ENCODE measurements at regions not wholly inside any gene's neighbourhood (a gene's known extent, or its start where the extent isn't known, plus 50 kb on each side); places are given as distances from the start of the nearest gene placed in this dataset.
A peak's percentile ranks its signal among the peaks of the same experiment; 100 is the strongest.

DNA sequence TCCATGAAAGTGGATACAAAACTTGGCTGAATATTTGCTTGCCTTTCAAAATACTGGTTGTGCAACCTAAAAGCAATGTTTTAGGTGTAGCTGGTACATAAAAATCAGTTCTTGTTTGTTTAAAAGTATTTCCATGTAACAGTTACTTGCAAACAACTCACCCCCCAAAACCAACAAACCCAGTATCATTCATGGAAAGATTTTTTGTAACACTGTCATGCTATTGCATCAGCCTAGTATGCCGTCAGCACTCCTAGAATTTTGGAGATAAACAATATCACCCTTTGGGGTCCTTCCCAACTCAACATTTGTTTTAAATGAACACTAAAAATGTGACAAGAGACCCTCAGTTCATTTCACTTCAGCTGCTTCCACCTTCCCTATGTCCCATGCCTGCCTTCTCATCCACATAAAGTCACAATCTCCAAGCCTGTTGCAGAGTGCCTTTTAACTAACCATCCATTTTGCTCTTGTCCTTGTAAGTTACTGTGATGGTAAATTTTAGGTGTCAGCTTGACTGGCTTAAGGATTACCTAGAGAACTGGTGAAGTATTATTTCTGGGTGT lies 425.3 kb downstream of the DUSP10 start:
- DNase-seq = no peak

DNA sequence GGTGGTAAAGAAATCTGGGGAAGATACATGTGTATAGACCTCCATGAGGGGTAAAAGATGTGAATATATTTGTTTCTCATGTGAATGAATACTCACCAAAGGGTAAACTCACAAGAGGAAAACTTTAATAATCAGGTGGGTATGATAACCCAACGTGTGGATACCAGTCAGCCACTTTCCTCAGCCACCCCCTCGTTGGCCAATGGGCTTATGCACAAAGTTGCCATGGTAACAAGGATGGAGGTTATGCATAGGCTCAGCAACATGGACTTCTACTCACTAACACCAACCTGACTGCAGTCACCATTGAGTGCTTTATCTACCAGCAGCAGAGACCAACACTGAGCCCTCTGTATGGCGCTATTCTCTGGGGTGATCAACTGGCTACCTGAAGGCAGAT lies 424.4 kb downstream of the DUSP10 start:
- no peak for DNase-seq

DNA sequence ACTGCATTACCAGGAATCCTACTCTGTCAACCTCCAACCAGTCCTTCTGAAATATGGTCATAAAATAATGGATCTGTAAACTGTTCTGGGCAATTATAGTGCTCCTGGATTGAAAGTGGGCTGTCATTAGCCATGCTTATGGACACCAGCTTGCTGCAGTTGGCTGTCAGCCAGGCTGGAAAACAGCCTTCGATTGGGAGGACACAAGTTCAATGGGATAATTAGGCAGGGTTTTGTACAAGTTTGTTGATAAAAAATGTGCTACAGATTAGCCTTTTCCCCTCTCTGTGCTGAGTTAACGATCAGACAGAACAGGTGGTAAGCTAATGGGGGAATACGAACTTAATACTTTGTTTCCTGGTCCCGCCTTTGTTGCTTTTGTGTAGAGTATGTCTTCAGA lies 413.9 kb downstream of the DUSP10 start:
- peak; percentile 5 for DNase-seq

DNA sequence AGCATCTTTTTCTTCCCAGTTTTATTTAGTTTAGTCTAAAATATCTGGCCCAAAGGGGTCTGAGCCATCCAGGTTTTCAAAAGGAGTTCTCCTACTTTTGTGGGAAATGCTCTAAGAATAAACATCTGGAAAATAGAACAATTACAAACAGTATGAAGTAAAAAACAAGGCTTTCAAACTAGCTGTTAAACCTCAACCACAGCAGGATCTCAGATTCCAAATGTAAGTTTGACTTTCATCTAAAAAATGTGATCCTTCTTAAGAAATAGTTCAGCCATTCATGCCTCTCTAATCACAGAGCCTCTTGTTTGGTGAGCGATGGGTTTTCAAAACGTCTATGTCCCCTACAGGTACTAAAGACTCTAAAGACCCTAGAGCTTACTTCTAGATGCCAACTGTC lies 413.5 kb downstream of the DUSP10 start:
- no peak for DNase-seq

DNA sequence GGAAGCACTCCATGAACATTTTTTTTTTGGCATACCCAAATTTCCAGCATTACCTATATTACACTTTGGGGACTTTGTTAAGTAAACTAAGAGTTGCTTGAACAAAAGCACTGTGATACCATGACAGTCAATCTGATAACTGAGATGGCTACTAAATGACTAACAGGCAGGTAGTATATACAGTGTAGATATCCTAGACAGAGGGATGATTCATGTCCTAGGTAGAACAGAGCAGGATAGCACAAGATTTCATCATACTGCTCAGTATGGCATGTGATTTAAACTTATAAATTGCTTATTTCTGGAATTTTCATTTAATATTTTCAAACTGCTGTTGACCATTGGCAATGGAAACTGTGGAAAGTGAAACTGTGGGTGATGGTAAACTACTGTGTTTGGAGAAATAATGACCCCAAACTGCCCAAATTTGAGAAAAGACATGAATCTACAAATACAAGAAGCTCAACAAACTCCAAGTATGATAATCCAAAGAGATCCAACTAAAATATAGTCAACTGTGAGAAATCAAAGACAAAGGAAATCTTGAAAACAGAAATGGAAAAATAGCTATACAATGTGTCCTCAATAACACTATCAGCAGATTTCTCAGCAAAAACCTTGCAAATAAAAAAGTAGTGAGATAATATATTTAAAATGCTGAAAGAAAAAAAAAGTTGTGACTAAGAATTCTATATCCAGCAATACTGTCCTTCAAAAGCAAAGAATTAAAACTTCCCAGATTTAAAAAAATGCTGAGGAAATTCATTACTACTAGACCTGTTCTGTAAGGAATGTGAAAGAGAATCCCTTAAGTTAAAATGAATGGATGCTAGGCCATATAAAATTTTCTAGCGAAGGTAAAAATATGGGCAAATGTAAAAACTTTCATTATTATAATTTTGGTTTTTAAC lies 410.4 kb downstream of the DUSP10 start:
- DNase-seq = no peak

DNA sequence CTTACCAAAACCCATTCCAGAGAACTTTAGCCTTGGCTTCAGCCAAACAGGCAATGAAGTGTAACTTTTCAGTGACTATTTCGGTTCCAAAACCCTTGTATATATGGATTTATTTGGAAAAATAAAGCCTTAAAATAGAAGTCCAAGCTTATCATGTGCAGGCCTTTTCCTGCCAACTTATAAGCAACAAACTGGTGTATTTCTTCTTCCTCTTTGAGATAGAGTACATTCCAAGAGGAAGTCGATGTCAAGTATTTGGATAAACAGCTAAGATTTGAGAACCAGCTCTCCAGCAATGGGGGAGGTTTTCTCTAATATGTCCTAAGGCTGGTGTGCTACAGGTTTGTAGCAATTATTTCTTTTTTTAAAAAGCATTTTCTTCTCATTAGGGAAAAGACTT lies 407.8 kb downstream of the DUSP10 start:
- no peak for DNase-seq

DNA sequence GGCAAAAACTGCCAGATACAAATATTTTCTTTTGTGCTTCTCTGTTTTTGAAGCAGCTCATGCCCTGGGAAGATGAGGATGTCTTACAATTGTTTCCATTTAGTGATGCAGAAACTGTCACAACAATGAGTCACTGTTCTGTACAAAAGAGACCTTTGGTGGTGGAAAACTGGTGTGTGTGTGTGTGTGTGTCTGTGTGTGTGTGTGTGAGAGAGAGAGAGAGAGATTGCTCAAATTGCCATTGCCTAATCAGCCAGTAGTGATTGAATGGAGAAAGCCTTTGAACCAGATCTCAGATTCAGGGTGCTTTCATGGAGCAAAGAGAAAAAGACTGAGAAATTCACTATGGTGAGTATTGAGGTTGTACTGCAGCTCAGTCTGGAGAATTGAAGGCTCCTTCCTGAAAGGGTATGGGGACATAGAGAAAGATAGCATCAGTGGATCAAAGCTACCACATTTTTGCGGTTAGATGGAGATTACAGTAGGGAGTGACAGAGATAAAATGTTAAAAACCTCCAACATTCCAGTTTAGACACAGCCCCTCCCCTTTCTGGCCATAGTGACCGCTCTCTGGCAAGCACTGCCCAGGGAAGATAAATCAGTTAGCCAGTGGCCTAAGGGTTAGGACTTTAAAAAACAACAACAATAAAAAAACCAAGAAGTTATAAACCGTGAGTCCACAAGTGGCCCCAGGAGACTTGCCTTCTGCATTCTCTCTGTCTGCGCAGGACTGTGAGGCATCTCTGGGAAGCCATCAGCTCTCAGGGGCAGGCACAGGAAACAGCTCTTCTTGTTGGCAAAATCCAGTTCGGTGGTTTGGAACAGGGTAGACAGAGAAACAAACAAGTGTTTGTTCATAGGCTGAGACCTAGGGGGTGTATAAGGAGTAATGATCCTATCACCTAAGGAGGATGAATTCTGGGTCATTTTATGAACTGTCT lies 406.5 kb downstream of the DUSP10 start:
- DNase-seq = no peak

DNA sequence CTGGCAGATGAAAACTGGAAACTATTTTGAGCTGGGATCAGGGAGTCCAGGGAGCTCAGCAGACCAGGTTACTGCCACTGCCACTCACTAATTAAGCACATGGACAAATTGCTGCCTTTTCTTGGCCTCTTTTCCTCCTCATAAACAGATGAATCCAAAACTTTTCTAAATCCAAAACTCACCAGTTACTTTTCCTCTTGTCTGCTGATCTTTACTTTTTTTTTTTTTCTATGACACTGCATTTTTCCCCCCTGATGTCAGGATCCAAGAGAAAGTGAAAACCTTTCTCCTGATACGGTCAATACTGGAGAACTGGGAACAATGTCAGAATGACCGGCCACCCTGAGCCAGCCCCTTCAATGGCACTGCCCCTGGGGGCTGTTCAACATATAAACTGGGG lies 405.8 kb downstream of the DUSP10 start:
- no peak for DNase-seq

DNA sequence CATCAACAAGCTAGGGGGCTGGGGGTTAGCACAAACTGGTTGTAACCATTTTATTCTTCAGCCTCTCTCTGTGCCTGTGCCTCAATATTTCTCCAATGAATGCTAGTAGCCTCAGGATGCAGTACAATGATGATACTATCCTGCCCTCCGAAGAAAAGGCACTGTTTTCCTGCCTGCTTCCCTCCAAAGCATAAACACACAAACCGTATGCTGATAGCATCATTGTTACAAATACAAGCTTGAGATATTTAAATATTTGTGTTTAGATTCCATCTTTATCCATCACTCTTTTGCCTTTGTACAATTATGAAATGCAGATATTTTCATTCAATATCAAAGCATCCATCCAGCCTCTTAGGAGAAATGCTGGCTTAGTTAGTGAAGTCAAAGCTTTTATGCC lies 404.8 kb downstream of the DUSP10 start:
- no peak for DNase-seq

DNA sequence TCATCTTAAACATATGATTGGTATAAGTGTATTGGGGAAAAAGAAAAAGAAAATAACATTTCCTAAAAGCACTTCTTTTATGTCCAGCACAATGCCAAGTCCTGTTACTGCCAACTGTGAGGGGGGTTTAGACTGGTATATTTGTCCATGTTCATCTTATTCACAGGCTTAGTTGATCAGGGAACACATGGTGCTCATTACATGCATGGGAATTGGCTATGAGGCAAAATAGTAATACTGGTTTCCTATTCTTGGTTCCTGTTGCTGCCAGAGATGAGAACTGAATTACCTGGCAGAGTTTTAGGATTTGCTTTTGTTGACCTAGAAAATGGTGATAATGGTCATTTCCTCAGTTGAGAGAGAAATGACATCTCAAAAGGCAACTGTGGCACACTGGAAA lies 398.8 kb downstream of the DUSP10 start:
- no peak for DNase-seq

DNA sequence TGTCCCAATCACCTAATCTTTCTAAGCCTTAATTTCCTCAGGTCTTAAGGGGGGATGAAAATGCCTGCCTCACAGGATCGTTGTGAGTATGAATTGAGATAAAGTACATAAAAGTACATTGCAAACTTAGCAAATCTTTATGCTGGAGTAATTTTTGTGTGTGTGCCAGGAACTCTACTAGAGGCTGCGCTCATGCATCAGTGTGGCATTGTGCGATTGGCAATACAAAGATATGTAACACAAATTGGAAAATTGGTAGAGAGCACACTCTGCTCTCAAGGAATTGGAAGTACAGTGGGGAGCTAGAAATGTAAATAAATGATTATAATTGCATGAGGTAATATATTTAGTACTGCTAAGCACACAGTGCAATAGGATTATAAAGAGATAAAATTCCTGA lies 398.3 kb downstream of the DUSP10 start:
- DNase-seq = no peak

DNA sequence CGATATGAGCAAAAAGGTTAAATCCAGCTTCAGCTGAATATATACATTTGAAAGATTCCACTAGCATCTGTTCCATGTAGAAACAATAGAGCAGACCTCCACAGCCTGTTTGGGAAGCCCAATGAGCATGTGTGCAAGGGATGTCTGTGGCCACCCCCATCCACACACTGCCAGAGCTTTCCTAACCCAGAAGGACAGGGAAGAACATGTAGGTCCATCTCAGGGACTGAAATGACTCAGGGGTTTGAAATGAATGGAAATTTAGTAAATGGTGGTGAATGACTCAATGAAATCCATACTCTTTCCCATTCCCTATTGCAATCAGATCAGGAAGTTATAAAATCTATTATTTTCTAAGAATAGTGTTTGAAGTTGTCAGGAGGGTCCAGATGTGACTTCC lies 397.2 kb downstream of the DUSP10 start:
- no peak for DNase-seq

DNA sequence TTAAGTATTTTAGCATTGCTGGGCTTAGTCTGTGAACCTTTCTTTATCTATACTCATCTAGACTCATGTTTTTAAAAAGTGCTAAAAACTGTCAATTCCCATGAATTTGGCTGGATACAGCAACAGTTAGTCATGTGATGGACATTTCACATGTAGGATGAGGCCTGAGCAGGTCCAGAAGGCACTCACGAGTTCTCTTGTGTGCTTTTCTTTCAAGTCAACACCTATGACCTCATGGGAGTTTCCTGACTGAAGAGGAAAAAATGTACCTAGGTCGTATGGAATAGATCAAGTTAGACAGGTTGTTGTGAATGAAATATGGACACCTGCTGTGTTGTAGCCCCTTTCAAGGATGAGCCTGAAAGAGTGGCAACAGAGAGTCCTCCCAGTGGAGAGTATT lies 394.2 kb downstream of the DUSP10 start:
- no peak for DNase-seq

DNA sequence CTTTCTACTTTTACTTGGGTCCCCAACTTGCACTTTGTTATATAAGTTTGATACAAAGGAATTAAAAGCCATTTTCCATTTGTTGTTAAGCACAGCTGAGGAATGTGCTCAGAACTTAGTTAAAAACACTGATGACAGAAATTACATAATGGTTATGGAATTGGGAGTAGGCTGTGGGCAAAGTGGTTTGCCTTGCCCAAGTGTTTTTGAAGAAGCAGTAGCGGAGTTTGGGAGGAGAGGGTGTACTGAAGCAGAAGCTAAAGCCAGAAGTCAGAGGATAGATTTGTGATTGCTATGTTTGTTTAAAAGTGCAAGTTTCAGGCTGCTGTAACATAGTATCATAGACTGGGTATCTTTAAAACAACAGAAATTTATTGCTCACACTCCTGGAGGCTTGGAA lies 391.8 kb downstream of the DUSP10 start:
- no peak for DNase-seq

DNA sequence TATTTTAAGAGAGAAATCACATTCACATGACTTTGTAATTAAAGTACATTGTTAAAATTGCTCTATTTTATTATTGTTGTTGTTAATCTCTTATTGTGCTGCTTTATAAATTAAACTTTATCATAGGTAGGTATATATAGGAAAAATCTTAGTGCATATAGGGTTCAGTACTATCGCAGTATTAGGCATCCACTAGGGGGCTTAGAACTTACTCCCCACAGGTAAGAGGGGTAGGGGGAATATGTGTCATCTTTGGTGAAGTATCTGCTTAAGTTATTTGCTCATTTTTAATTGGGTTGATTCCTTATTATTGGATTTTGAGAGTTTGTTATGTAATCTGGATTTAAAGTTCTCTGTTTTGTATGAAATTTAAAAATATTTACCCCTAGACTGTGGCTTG lies 385.2 kb downstream of the DUSP10 start:
- DNase-seq = no peak

DNA sequence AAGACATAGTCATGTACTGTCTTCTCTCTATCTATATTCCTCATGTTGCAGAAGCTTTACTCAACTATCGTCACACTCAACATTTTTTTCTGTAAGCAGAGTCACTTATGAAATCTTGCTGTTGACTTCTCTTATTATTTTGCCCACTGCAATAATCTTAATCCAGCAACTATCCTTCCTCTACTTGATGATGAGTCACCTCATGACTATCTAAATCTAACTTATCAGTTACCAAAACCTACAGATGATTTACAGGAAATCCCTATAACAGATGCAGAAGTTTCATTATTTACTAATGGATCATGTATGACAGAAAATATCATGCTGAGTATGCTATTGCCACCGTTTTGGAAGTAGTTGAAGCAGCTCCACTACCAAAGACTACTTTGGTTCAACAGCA lies 378.9 kb downstream of the DUSP10 start:
- DNase-seq = no peak

DNA sequence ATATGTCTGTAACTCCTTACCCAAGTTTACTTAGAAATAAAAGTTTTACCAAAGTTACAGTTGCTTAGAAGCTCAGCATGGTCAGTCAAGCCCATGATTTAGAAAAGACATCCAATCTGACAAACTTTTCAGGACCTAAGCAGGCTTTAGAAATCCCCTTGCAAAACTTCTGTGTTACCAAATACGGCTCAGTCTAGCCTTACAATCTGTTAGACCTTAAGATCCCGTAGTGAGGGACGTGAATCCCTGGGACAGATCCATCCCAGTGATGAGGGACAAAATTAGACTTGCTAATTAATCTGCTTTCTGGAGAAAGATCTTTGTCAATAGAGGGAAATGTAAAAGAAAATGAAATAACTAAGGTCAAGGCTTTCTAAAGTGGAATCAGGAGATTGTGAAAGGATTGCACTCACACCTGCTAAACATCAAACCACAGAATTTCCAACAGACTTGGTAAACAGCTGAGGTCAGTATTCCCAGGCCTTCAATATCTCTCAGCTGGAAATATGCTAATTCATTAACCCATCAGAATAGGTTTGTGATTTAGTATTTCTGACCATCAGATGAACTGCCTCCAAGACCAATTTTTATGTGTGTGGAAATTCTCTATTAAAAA lies 375.3 kb downstream of the DUSP10 start:
- DNase-seq = no peak

DNA sequence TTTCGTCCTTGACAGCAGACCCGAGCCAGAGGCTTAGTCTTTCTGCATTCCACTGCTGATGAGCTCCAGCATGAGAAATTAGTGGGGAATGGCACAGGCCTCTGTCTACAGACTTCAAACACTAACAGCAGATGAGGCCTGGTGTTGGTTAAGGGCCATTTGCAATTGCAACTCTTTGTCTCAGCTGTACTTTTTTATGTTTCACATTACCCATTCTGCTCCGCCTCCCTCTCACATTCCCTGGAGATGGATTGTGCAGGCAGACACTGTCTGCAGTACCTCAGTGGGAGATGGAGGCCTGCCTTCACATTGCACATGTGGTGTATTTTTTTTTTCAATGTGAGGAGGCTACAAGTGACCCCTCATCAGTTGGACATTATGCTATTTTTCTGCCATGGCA lies 370.2 kb downstream of the DUSP10 start:
- DNase-seq = no peak

DNA sequence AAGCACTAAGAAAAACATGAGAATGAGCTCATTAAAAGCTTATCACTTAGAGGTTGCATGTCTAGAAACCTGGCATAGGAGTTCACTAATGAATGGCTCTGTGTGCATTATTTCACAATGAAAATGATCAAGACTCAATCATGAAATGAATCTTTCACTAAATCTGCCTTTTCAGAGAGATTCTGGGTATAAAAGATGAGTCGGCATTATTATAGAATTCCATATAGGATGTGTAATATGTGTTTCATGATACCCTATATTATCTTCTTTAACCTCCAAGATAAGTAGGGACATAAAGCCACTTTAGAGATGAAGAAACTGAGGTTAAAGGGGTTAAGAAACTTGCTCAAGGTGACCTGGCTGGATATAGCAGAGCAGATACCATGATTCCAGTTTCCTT lies 368.1 kb downstream of the DUSP10 start:
- no peak for DNase-seq

DNA sequence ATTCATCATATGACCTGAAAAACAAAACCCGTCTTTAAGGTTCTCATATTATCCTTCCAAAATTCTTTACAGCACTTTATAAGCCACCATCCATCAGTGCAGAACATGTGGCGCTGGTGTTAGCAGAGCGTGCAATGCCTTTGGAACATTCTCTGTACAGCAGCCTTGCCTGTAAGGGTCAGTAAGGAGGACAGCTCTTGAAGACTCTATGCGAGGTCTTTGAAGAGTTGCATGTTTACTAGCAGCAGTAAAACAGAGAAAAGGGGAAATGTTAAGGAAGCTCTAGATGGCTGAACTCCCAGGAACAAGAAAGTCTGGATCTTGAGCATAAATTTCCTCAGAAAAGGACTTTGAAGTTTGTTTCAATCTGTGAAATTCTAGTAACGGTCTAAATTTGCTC lies 365.6 kb downstream of the DUSP10 start:
- DNase-seq = no peak

DNA sequence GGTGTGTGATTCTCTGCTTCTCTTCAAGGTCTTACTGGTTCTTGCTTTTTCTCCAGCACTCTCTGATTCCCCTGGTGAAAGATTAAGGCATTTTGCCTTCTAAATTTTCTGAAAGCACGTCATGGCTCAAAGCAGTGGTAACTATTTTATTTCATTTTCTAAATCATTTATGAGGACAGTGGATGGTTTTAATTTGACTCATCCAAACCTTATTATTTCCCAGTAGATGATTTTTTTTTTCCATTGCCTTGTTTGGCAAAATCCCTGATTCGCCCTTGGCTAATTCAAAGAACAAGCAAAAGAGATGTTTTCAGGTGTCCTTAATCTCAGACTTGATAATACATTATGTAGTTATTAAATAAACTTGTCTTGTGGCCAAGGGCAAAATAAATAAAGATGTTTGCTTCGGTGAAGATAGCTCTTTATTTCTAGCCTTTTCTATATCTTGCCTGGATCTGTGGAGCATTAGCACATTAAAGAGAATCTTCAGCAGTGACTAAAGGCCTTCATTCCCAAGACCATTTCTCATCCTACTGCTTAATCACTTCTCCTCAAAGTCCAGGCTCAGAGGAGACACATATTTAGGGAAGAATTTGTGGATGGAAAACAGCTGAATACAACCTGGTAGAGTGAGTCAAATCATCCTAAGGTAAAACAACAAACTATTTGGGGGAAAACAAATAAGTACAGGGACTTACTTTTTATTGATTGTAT lies 359.8 kb downstream of the DUSP10 start:
- DNase-seq = no peak

DNA sequence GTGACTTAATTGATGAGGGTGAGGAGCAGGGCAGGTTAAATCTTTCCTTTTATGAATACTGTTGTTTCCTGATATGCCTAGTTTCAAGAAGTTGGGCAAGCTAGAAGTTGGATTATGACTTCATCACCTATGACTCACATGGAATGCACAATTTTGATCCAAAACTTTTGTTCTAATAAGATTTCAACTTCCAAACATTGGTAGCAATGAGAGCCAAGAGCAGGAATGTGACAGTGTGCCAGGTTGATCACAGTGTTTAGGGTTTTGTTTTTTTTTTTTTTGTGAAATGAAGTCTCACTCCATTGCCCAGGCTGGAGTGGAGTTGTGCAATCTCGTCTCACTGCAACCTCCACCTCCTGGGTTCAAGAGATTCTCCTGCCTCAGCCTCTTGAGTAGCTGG lies 349.4 kb downstream of the DUSP10 start:
- DNase-seq = no peak

Measured in NCI-H1694 (cell line).